AG09319 (cell line): ENCODE measurements at regions not wholly inside any gene's neighbourhood (a gene's known extent, or its start where the extent isn't known, plus 50 kb on each side); places are given as distances from the start of the nearest gene placed in this dataset.

Source experiments
- DNase-seq: peaks from one replicate; pipeline ENCODE4 v3.0.0-alpha.2; 2010; ENCODE audit warnings: low read depth; ENCODE audit errors: extremely low read depth
- CTCF ChIP-seq: IDR thresholded peaks from 2 replicates; pipeline ENCODE4 v1.5.1; 2011; ENCODE audit warnings: low read depth, mild to moderate bottlenecking, inconsistent platforms, low read length, moderate library complexity

GRCh38 chr5:110250755-110251154 is 475.7 kb downstream of the TMEM232 start:
- no peak for TF ChIP-seq CTCF
- DNase-seq, result no peak

GRCh38 chr5:110251366-110251765 is 475.1 kb downstream of the TMEM232 start:
- no peak for TF ChIP-seq CTCF

GRCh38 chr5:110255194-110255593 is 471.3 kb downstream of the TMEM232 start:
- DNase-seq, result no peak
- no peak for TF ChIP-seq CTCF

More at GRCh38 chr5:110251366-110251765, 475.1 kb downstream of the TMEM232 start:
- DNase-seq, result no peak

- no peak for DNase-seq
- TF ChIP-seq CTCF, result no peak
These were observed 470.2 kb downstream of the TMEM232 start for GRCh38 chr5:110256298-110256697.

- no peak for DNase-seq
- TF ChIP-seq CTCF, result no peak
These were observed 468.5 kb downstream of the TMEM232 start for GRCh38 chr5:110257971-110258370.

GRCh38 chr5:110258460-110259216 is 467.8 kb downstream of the TMEM232 start:
- DNase-seq, result peak; percentile 11
- no peak for TF ChIP-seq CTCF

GRCh38 chr5:110262749-110263148 is 463.7 kb downstream of the TMEM232 start:
- TF ChIP-seq CTCF, result no peak
- DNase-seq, result no peak
